ENCODE measurements at regions not wholly inside any gene's neighbourhood (a gene's known extent, or its start where the extent isn't known, plus 50 kb on each side); places are given as distances from the start of the nearest gene placed in this dataset.

- ATAC-seq: no peak
- Histone ChIP-seq H3K27me3 (no peaks in the 10 kb centered on the region), H3K36me3 (no peaks in the 10 kb centered on the region), H3K9me3 (no peaks in the 10 kb centered on the region), H3K27ac (no peak overlapping the region), H3K4me1 (no peaks in the 10 kb centered on the region), H3K4me3 (no peak overlapping the region)
- no peak for DNase-seq
- intact Hi-C loops (cut with DNase I; ENCODE audit: low total_unique reads): no loop called here
- in situ Hi-C loops (cut with MboI; ENCODE audit: low sequenced_read_pairs in 4 of 4): no loop called here
- TF ChIP-seq CTCF (IDR thresholded peaks at IDR 0.05 in 4 of 5, conservative IDR thresholded peaks at IDR 0.05 in 1 of 5) (no peak), POLR2A (IDR thresholded peaks at IDR 0.05) (no peak)
Observed at GRCh38 chr4:13856387-13856786, 228.9 kb upstream of the BOD1L1 start.

DNA sequence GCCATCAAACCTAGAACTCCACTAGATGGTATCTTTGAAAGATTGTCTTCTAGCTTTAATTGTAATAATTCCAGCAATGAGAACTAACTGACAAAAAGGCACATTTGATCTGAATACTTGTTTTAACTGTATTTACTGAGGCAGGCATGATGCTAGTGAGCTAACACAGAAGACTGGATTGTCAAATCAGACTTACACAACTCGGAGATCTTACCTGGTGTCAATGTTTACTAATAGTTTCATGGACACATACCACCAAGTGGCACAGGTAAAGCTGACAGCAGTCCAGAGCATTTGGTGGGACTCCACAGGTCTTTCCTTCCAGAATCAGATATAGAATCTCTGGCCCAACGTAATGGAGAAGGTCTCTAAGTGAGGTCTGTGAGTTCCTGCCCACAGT is 229.9 kb upstream of the BOD1L1 start:
- H3K36me3 ChIP-seq: no peaks in the 10 kb centered on the region
- no peak overlapping the region for H3K27ac ChIP-seq
- ATAC-seq (no peak), DNase-seq (no peak)
- no peak overlapping the region for H3K4me3 ChIP-seq
- H3K27me3 ChIP-seq: no peaks in the 10 kb centered on the region
- TF ChIP-seq POLR2A (IDR thresholded peaks at IDR 0.05) (no peak), CTCF (IDR thresholded peaks at IDR 0.05 in 4 of 5, conservative IDR thresholded peaks at IDR 0.05 in 1 of 5) (no peak)
- intact Hi-C loops (cut with DNase I; ENCODE audit: low total_unique reads) (no loop called here), in situ Hi-C loops (cut with MboI; ENCODE audit: low sequenced_read_pairs in 4 of 4) (no loop called here)
- no peaks in the 10 kb centered on the region for H3K4me1 ChIP-seq
- H3K9me3 ChIP-seq: no peaks in the 10 kb centered on the region

DNA sequence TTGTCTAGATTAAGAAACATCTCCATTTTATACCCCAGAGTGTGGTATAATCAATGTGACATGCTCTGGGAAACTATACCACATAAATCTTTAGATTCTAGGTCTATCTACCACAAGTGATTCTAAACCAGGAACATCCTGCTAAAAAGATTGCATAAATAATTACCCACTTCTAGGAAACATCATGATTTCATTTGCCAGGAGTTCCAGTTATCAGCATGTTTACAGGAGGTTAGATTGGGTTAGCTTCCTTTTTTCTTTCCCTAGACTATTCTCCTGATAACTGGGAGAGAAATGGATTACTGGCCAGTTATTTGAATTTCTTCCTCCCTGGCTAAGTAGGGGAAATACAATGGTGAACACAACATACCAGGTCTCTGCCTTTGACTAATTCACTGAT is 230.3 kb upstream of the BOD1L1 start:
- intact Hi-C loops (cut with DNase I; ENCODE audit: low total_unique reads): no loop called here
- DNase-seq: no peak
- ATAC-seq: no peak
- TF ChIP-seq POLR2A (IDR thresholded peaks at IDR 0.05): no peak
- Histone ChIP-seq H3K27me3 (no peaks in the 10 kb centered on the region), H3K36me3 (no peaks in the 10 kb centered on the region), H3K9me3 (no peaks in the 10 kb centered on the region), H3K4me1 (no peaks in the 10 kb centered on the region), H3K27ac (no peak overlapping the region), H3K4me3 (no peak overlapping the region)
- in situ Hi-C loops (cut with MboI; ENCODE audit: low sequenced_read_pairs in 4 of 4): no loop called here

DNA sequence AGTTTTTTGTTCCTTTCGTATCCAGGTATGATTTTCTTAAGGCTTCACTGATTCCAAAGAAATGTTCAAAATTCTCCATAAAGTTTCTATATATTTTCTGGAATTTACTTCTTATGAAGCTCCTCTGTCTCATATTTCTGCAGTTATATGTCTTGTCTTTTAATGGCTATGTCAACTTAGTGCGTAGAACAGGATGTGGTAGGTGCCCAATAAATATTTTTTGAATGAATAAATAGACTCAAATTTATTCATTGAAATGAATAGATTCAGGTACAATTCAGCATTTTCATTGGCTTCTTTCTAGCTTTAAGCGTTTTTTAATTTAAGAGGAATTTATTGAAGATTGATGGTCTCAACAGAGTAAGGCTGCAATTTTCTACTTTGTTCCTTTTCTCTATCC is 231.9 kb upstream of the BOD1L1 start:
- in situ Hi-C loops (cut with MboI; ENCODE audit: low sequenced_read_pairs in 4 of 4): no loop called here

DNA sequence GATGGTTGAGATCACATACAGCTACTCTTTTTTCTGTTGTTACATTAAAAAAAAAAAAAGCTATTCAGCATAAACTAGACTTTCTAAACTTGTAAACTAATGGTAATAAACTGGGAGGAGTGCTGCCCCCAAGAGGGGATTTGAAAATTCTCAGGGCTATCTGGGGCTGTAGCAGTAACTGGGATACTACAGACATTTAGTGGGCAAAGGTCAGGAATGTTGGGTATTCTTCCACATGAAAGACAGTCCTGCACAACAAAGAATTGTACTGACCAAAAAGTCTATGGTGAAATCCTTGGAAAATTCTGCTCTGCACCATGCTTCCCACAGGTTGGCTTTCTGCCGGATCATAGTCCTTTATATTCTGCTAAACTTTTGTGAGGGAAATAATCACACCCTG is 232.6 kb upstream of the BOD1L1 start:
- Histone ChIP-seq H3K9me3 (no peaks in the 10 kb centered on the region), H3K36me3 (no peaks in the 10 kb centered on the region), H3K4me3 (no peak overlapping the region), H3K27me3 (no peaks in the 10 kb centered on the region), H3K27ac (no peak overlapping the region), H3K4me1 (no peaks in the 10 kb centered on the region)
- in situ Hi-C loops (cut with MboI; ENCODE audit: low sequenced_read_pairs in 4 of 4) (no loop called here), intact Hi-C loops (cut with DNase I; ENCODE audit: low total_unique reads) (no loop called here)
- TF ChIP-seq POLR2A (IDR thresholded peaks at IDR 0.05): no peak
- no peak for TF ChIP-seq CTCF (IDR thresholded peaks at IDR 0.05 in 4 of 5, conservative IDR thresholded peaks at IDR 0.05 in 1 of 5)
- DNase-seq (no peak), ATAC-seq (no peak)

More for the DNA sequence above, 231.9 kb upstream of the BOD1L1 start:
- intact Hi-C loops (cut with DNase I; ENCODE audit: low total_unique reads): no loop called here
- H3K27ac ChIP-seq: no peak overlapping the region
- DNase-seq (no peak), ATAC-seq (no peak)
- H3K4me1 ChIP-seq: no peaks in the 10 kb centered on the region
- TF ChIP-seq POLR2A (IDR thresholded peaks at IDR 0.05): no peak
- no peaks in the 10 kb centered on the region for H3K9me3 ChIP-seq
- no peak overlapping the region for H3K4me3 ChIP-seq
- H3K27me3 ChIP-seq: no peaks in the 10 kb centered on the region
- no peaks in the 10 kb centered on the region for H3K36me3 ChIP-seq

- Histone ChIP-seq H3K4me3 (no peak overlapping the region), H3K9me3 (no peaks in the 10 kb centered on the region), H3K36me3 (no peaks in the 10 kb centered on the region), H3K27me3 (no peaks in the 10 kb centered on the region), H3K27ac (no peak overlapping the region), H3K4me1 (no peaks in the 10 kb centered on the region)
- in situ Hi-C loops (cut with MboI; ENCODE audit: low sequenced_read_pairs in 4 of 4) (no loop called here), intact Hi-C loops (cut with DNase I; ENCODE audit: low total_unique reads) (no loop called here)
- no peak for DNase-seq
- TF ChIP-seq CTCF (IDR thresholded peaks at IDR 0.05 in 4 of 5, conservative IDR thresholded peaks at IDR 0.05 in 1 of 5) (no peak), POLR2A (IDR thresholded peaks at IDR 0.05) (no peak)
- no peak for ATAC-seq
Observed at GRCh38 chr4:13865871-13866669, 238.5 kb upstream of the BOD1L1 start.

All from gastrocnemius medialis (tissue), 4 donors.